ENCODE measurements at regions not wholly inside any gene's neighbourhood (a gene's known extent, or its start where the extent isn't known, plus 50 kb on each side); places are given as distances from the start of the nearest gene placed in this dataset.

GRCh38 chr18:11308499-11308898, 159.1 kb upstream of the PIEZO2 start:
- no peak for DNase-seq

GRCh38 chr18:11307716-11308115, 158.3 kb upstream of the PIEZO2 start:
- no peak for DNase-seq

- DNase-seq = no peak
Observed at GRCh38 chr18:11305507-11305906, 156.1 kb upstream of the PIEZO2 start.

GRCh38 chr18:11304928-11305327, 155.6 kb upstream of the PIEZO2 start:
- DNase-seq = no peak

- no peak for DNase-seq
Observed at GRCh38 chr18:11296946-11297345, 147.6 kb upstream of the PIEZO2 start.

GRCh38 chr18:11293794-11294193, 144.4 kb upstream of the PIEZO2 start:
- no peak for DNase-seq

GRCh38 chr18:11290786-11291185, 141.4 kb upstream of the PIEZO2 start:
- DNase-seq = no peak

- DNase-seq = no peak
Observed at GRCh38 chr18:11289248-11289647, 139.9 kb upstream of the PIEZO2 start.

GRCh38 chr18:11288401-11288800, 139.0 kb upstream of the PIEZO2 start:
- DNase-seq = no peak

GRCh38 chr18:11286431-11286830, 137.1 kb upstream of the PIEZO2 start:
- no peak for DNase-seq

- no peak for DNase-seq
Observed at GRCh38 chr18:11284811-11285210, 135.4 kb upstream of the PIEZO2 start.

GRCh38 chr18:11284349-11284748, 135.0 kb upstream of the PIEZO2 start:
- no peak for DNase-seq

GRCh38 chr18:11283479-11284161, 134.3 kb upstream of the PIEZO2 start:
- no peak for DNase-seq

- DNase-seq = no peak
Observed at GRCh38 chr18:11279461-11279860, 130.1 kb upstream of the PIEZO2 start.

- no peak for DNase-seq
Observed at GRCh38 chr18:11276678-11277077, 127.3 kb upstream of the PIEZO2 start.

GRCh38 chr18:11274144-11274794, 124.9 kb upstream of the PIEZO2 start:
- no peak for DNase-seq

- DNase-seq = no peak
Observed at GRCh38 chr18:11272516-11272915, 123.1 kb upstream of the PIEZO2 start.

- DNase-seq = no peak
Observed at GRCh38 chr18:11271954-11272353, 122.6 kb upstream of the PIEZO2 start.

GRCh38 chr18:11269257-11269656, 119.9 kb upstream of the PIEZO2 start:
- DNase-seq = no peak

- DNase-seq = no peak
Observed at GRCh38 chr18:11268741-11269233, 119.4 kb upstream of the PIEZO2 start.

GRCh38 chr18:11268153-11268552, 118.8 kb upstream of the PIEZO2 start:
- no peak for DNase-seq

GRCh38 chr18:11266781-11267480, 117.6 kb upstream of the PIEZO2 start:
- DNase-seq = no peak

GRCh38 chr18:11261486-11261885, 112.1 kb upstream of the PIEZO2 start:
- no peak for DNase-seq

GRCh38 chr18:11260961-11261461, 111.6 kb upstream of the PIEZO2 start:
- DNase-seq = no peak

Data from CD4-positive, alpha-beta T cell treated with Interferon gamma for 1 hour (primary cell).